Dendritic cell treated with granulocyte-macrophage colony-stimulating factor and Interleukin-4, amounts not matched to agents 40 ng/mL and 50 ng/mL, for 4 days (primary cell): ENCODE measurements at regions not wholly inside any gene's neighbourhood (a gene's known extent, or its start where the extent isn't known, plus 50 kb on each side); places are given as distances from the start of the nearest gene placed in this dataset.

Experiments
- H3K27ac Mint-ChIP-seq: one replicate; pipeline ENCODE4 v1.8.0; 2022; ENCODE audit warnings: mild to moderate bottlenecking, mixed read lengths
- H3K27me3 Mint-ChIP-seq: one replicate; pipeline ENCODE4 v1.8.0; 2022; ENCODE audit warnings: mild to moderate bottlenecking, mixed read lengths
- H3K36me3 Mint-ChIP-seq: one replicate; pipeline ENCODE4 v1.8.0; 2022; ENCODE audit warnings: low read depth, mixed read lengths
- H3K4me1 Mint-ChIP-seq: one replicate; pipeline ENCODE4 v1.8.0; 2022; ENCODE audit warnings: low read depth, mixed read lengths
- H3K4me3 Mint-ChIP-seq: one replicate; pipeline ENCODE4 v1.8.0; 2022; ENCODE audit warnings: mild to moderate bottlenecking, moderate library complexity, mixed read lengths
- H3K9me3 Mint-ChIP-seq: one replicate; pipeline ENCODE4 v1.8.0; 2022; ENCODE audit warnings: mixed read lengths
- intact Hi-C: fragments of 100-400 bp; cut with micrococcal nuclease; formaldehyde crosslinking; loops from one replicate; pipeline ENCODE4 v1.15.0; 2022

DNA sequence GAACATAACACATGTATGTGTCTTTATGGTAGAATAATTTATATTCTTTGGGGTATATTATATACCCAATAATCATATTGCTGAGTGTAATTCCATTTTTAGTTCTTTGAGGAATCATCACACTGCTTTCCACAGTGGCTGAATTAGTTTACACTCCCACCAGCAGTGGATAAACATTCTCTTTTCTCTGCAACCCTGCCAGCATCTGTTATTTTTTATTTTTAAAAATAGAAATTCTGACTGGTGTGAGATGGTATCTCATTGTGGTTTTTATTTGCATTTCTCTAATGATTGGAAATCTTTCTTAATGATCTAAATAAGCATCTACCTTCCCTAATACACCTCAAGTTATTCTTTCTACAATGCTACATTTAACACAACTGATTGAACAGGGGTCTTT lies 346.2 kb upstream of the LYPLAL1 start:
- H3K36me3 Mint-ChIP-seq, result no peaks in the 10 kb centered on the region

DNA sequence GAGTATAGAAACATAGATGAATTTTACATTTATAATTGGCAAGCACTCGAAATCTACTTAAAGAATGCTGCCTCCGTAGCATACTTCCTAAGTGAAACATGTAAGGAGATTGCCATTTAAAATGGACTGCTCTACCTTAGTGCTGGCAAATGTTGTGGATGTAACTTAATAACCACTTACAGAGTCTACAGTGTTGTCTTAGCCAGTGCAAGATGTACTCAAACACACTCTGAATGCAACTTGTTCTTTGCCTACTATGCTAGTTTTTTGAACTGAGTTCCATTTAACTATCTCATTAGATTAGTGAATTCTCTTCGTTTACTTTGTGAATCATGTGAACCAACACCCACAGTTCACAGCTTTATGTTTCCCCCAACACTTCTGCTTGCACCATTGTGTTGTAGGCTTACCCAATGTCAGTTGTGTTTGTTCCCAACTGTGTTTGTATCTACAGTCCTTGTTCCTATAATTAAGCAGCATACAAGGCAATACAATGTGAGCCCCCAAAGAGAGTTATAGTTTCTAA lies 345.5 kb upstream of the LYPLAL1 start:
- no peak overlapping the region for H3K27ac Mint-ChIP-seq
- no peak overlapping the region for H3K4me3 Mint-ChIP-seq
- H3K27me3 Mint-ChIP-seq, result no peaks in the 10 kb centered on the region
- intact Hi-C loops, result no loop called here
- no peaks in the 10 kb centered on the region for H3K9me3 Mint-ChIP-seq
- H3K36me3 Mint-ChIP-seq, result no peaks in the 10 kb centered on the region
- H3K4me1 Mint-ChIP-seq, result no peaks in the 10 kb centered on the region

More for the DNA sequence above, 346.2 kb upstream of the LYPLAL1 start:
- H3K9me3 Mint-ChIP-seq, result no peaks in the 10 kb centered on the region
- no peak overlapping the region for H3K4me3 Mint-ChIP-seq
- no peaks in the 10 kb centered on the region for H3K4me1 Mint-ChIP-seq
- H3K27ac Mint-ChIP-seq, result no peak overlapping the region
- intact Hi-C loops, result no loop called here
- no peaks in the 10 kb centered on the region for H3K27me3 Mint-ChIP-seq

GRCh38 chr1:218829097-218829496 lies 344.6 kb upstream of the LYPLAL1 start:
- no peak overlapping the region for H3K4me3 Mint-ChIP-seq
- no peaks in the 10 kb centered on the region for H3K27me3 Mint-ChIP-seq
- H3K9me3 Mint-ChIP-seq, result no peaks in the 10 kb centered on the region
- no peaks in the 10 kb centered on the region for H3K36me3 Mint-ChIP-seq
- intact Hi-C loops, result no loop called here
- H3K4me1 Mint-ChIP-seq, result no peaks in the 10 kb centered on the region
- H3K27ac Mint-ChIP-seq, result no peak overlapping the region

DNA sequence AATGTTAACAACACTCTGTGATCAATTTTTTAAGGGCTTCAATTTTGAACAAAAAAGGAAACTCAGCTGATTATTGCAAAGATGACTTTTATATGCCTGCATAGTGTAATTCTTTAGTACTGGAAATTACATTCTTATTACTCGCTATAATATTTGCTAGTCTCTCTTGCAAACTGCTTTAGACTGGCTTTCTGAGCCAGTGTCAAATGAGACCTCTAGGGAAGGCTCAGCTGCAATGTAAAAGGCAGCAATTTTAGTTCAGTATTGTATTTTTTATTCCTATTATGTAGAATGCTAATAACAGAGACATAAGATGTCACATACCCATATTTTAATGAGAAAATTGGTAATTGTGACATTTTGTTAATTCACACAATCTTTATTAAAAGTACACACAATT lies 338.1 kb upstream of the LYPLAL1 start:
- intact Hi-C loops, result no loop called here
- Mint-ChIP-seq H3K9me3 (no peaks in the 10 kb centered on the region), H3K27me3 (no peaks in the 10 kb centered on the region), H3K27ac (no peak overlapping the region), H3K4me1 (no peaks in the 10 kb centered on the region), H3K4me3 (no peak overlapping the region), H3K36me3 (no peaks in the 10 kb centered on the region)

DNA sequence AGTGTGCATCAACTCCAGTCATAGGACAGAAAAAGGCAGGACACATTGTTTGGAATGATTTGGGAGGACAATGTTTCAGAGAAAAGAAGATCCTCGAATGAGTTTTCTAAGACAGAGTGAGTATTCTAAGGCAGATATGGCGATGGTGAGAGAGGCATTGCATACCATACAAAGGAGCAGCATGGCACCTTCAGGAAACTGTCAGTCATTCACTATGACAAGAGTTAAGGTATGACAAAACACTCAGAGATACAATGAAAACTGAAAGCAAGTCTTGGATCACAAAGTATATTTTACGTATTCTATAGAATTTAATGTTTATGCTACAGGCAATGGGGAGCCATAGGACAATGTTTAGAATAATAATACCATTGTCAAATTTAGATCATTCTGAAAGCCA lies 337.4 kb upstream of the LYPLAL1 start:
- Mint-ChIP-seq H3K9me3 (no peaks in the 10 kb centered on the region), H3K4me3 (no peak overlapping the region), H3K27me3 (no peaks in the 10 kb centered on the region), H3K4me1 (no peaks in the 10 kb centered on the region), H3K36me3 (no peaks in the 10 kb centered on the region), H3K27ac (no peak overlapping the region)
- intact Hi-C loops, result no loop called here

- H3K27ac Mint-ChIP-seq, result no peak overlapping the region
Observed at GRCh38 chr1:218837051-218837450, 336.6 kb upstream of the LYPLAL1 start.

DNA sequence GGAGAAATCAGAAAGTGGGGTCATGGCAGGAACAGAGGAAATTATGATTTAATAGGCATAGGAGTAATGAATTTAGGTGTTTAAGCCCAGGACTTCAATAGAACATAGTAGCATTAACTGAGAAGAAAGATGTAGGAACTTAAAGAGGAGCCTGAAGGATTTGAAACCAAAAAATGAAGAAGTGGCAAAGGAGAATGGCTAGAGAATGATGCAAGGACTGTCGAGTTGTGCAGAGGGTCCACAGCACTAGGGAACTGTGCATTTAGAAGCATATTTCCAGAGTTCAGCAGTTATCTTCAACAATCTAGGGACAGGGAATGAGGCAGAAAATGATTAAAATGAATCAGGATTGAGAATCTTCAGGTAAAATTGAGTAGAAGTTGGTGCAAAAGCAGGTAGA lies 328.1 kb upstream of the LYPLAL1 start:
- no peak overlapping the region for H3K27ac Mint-ChIP-seq
- H3K4me3 Mint-ChIP-seq, result no peak overlapping the region
- H3K27me3 Mint-ChIP-seq, result peaks cover 2% of the 10 kb centered on the region
- no peaks in the 10 kb centered on the region for H3K36me3 Mint-ChIP-seq
- H3K4me1 Mint-ChIP-seq, result peaks cover 18% of the 10 kb centered on the region
- intact Hi-C loops, result no loop called here
- H3K9me3 Mint-ChIP-seq, result peaks cover 25% of the 10 kb centered on the region

More at GRCh38 chr1:218837051-218837450, 336.6 kb upstream of the LYPLAL1 start:
- no peaks in the 10 kb centered on the region for H3K27me3 Mint-ChIP-seq
- intact Hi-C loops, result no loop called here
- H3K9me3 Mint-ChIP-seq, result no peaks in the 10 kb centered on the region
- H3K4me1 Mint-ChIP-seq, result no peaks in the 10 kb centered on the region
- no peaks in the 10 kb centered on the region for H3K36me3 Mint-ChIP-seq
- H3K4me3 Mint-ChIP-seq, result no peak overlapping the region

DNA sequence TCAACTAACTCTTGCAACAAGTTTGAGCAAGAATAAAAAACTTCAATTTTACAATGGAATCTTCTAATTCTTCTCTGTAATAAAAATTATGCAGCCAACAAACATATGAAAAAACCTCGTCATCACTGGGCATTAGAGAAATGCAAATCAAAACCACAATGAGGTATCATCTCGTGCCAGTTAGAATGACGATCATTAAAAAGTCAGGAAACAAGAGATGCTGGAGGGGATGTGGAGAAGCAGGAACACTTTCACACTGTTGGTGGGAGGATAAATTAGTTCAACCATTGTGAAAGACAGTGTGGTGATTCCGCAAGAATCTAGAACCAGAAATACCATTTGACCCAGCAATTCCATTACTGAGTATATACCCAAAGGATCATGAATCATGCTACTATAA lies 327.5 kb upstream of the LYPLAL1 start:
- Mint-ChIP-seq H3K4me1 (peaks cover 18% of the 10 kb centered on the region), H3K4me3 (no peak overlapping the region), H3K9me3 (peaks cover 25% of the 10 kb centered on the region), H3K27me3 (peaks cover 2% of the 10 kb centered on the region), H3K36me3 (no peaks in the 10 kb centered on the region), H3K27ac (no peak overlapping the region)
- intact Hi-C loops, result no loop called here

DNA sequence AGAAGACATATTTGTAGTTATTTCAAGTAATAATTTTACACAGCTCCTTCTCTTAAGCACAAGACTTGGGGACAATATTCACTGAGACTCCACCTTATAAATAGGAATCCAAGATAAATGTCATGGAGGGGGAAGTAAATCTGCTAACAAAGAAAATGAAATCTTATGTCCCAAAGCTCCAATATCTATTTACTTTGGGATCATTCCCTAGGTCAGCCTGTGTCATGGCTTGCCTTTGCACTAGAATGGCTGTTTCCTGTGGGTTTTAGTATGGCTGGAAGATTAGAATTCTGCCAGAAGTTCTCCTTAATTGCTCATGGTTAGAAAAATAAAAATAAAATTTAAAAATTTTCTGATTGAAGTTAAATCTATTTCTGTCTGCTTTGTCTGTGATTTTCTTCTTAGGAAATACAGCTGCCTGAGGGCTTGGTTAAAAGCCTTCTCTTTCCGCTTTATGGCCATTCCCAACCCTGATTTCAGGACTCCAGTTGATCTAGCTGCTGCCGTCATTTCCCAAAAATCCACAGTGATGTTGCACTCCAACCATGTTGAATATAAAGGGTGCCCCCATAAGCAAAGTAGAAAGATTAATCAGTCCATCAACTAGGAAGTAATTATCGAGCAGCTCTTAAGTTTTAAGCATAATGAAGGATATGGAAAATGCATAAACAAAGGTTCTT lies 326.4 kb upstream of the LYPLAL1 start:
- Mint-ChIP-seq H3K27ac (no peak overlapping the region), H3K9me3 (peaks cover 25% of the 10 kb centered on the region), H3K27me3 (peaks cover 3% of the 10 kb centered on the region), H3K36me3 (no peaks in the 10 kb centered on the region), H3K4me3 (no peak overlapping the region), H3K4me1 (peaks cover 18% of the 10 kb centered on the region)
- intact Hi-C loops, result no loop called here

DNA sequence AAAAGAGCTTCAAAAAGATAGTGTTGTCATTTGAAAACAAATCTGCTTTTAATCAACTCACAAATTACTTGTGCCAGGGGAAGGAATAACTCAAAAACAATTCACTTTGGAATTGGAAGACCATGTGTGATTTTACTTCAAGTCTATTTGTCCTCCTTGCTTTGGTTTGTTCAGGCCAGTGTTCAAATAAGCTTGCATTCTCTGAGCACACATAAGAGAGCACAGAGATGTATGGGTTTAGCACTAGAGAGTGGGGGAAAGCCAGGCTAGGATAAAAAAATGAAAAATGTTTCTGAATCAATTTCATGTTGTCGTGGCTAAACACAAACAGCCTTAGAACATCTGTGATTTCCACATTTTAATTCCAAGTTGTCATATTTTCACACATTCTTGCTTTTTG lies 325.7 kb upstream of the LYPLAL1 start:
- Mint-ChIP-seq H3K27me3 (peaks cover 5% of the 10 kb centered on the region), H3K9me3 (peaks cover 18% of the 10 kb centered on the region), H3K36me3 (no peaks in the 10 kb centered on the region), H3K4me3 (no peak overlapping the region), H3K4me1 (peaks cover 18% of the 10 kb centered on the region), H3K27ac (no peak overlapping the region)
- intact Hi-C loops, result no loop called here

GRCh38 chr1:218850367-218850766 lies 323.3 kb upstream of the LYPLAL1 start:
- intact Hi-C loops, result no loop called here

GRCh38 chr1:218851586-218851985 lies 322.1 kb upstream of the LYPLAL1 start:
- H3K27me3 Mint-ChIP-seq, result peaks cover 7% of the 10 kb centered on the region
- peaks cover under 1% of the 10 kb centered on the region for H3K9me3 Mint-ChIP-seq
- H3K36me3 Mint-ChIP-seq, result no peaks in the 10 kb centered on the region

More at GRCh38 chr1:218850367-218850766, 323.3 kb upstream of the LYPLAL1 start:
- H3K27ac Mint-ChIP-seq, result no peak overlapping the region
- no peaks in the 10 kb centered on the region for H3K36me3 Mint-ChIP-seq
- peaks cover 15% of the 10 kb centered on the region for H3K4me1 Mint-ChIP-seq
- no peak overlapping the region for H3K4me3 Mint-ChIP-seq
- H3K27me3 Mint-ChIP-seq, result peaks cover 7% of the 10 kb centered on the region
- peaks cover 12% of the 10 kb centered on the region for H3K9me3 Mint-ChIP-seq

GRCh38 chr1:218852527-218852926 lies 321.2 kb upstream of the LYPLAL1 start:
- Mint-ChIP-seq H3K27me3 (peaks cover 7% of the 10 kb centered on the region), H3K9me3 (no peaks in the 10 kb centered on the region), H3K27ac (no peak overlapping the region), H3K4me3 (no peak overlapping the region), H3K36me3 (no peaks in the 10 kb centered on the region), H3K4me1 (no peaks in the 10 kb centered on the region)
- intact Hi-C loops, result no loop called here

More at GRCh38 chr1:218851586-218851985, 322.1 kb upstream of the LYPLAL1 start:
- no peak overlapping the region for H3K27ac Mint-ChIP-seq
- no peak overlapping the region for H3K4me3 Mint-ChIP-seq
- peaks cover 3% of the 10 kb centered on the region for H3K4me1 Mint-ChIP-seq
- intact Hi-C loops, result no loop called here

DNA sequence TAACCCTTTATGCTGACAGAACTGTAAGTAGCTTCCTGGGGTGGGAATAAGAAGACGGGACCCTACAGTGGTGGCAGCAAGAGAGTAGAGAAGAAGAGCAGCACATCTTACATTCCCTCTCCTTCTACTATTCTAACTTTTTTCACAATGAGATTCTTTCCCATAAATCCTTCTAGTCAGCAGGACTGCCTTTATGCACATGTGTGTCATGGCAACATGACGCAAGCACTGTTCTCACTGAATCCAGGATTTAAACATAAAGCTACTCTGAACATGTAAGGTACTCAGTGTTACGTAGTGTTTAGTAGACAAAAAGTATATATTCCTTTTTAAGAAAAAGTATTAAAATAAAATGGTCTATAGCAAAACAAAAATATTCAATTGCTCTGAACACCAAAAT lies 309.7 kb upstream of the LYPLAL1 start:
- Mint-ChIP-seq H3K4me1 (no peaks in the 10 kb centered on the region), H3K27me3 (no peaks in the 10 kb centered on the region), H3K9me3 (no peaks in the 10 kb centered on the region), H3K36me3 (no peaks in the 10 kb centered on the region), H3K27ac (no peak overlapping the region), H3K4me3 (no peak overlapping the region)
- intact Hi-C loops, result no loop called here

GRCh38 chr1:218865591-218865990 lies 308.1 kb upstream of the LYPLAL1 start:
- Mint-ChIP-seq H3K4me1 (no peaks in the 10 kb centered on the region), H3K36me3 (no peaks in the 10 kb centered on the region), H3K9me3 (no peaks in the 10 kb centered on the region), H3K4me3 (no peak overlapping the region), H3K27ac (no peak overlapping the region), H3K27me3 (no peaks in the 10 kb centered on the region)
- intact Hi-C loops, result no loop called here
